Ammon's horn (tissue), 1 donor: ENCODE measurements at regions not wholly inside any gene's neighbourhood (a gene's known extent, or its start where the extent isn't known, plus 50 kb on each side); places are given as distances from the start of the nearest gene placed in this dataset.
"Not testable (repeated sequence)": the region's sequence is repeated elsewhere in the genome, so short reads cannot be mapped to it uniquely, and the experiment has no call there.

ENCODE experiments used
- DNase-seq: peaks from one replicate; pipeline ENCODE4 v3.0.0-alpha.2; 2016; ENCODE audit warnings: low spot score

DNA sequence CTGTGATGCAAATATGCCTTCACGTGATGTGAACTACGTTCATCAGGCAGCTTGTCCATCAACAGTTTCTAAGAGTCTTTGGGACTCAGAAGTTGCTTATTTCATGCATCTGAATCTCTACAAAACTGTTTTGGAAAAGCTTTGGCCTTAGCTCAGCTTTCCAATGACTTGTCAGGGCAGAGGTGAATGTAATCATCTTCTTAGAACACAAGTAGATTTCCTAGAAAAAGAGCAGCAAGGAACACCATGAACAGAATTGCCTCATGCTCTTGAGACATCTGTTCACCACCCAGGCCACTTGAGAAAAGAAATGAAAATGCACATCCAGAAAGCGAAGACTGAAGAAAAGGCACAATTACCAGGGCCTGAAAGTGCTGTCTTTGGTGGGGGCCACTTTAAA is 105.8 kb upstream of the PDHA1 start:
- no peak for DNase-seq

DNA sequence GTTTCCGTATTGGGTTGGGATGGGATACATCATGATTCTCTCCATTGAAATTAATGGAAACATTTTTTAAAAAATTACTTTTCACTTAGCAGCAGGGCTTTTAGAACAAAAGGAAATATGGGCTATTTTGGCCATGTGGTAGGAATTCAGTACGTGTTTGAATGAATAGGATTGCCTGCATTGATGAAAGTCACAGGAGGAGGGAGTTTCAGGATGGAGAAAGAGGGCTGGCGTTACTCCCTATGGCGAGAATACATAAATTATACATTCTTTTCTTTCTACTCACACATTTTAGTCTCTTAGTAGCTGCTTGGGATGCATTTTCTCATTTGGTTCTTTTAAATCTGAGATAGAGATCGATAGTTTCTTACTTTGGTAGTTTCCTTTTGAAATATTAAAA is 100.3 kb upstream of the PDHA1 start:
- no peak for DNase-seq

- DNase-seq, result not testable (repeated sequence)
These were observed 98.8 kb upstream of the PDHA1 start for GRCh38 chrX:19244921-19245320.

DNA sequence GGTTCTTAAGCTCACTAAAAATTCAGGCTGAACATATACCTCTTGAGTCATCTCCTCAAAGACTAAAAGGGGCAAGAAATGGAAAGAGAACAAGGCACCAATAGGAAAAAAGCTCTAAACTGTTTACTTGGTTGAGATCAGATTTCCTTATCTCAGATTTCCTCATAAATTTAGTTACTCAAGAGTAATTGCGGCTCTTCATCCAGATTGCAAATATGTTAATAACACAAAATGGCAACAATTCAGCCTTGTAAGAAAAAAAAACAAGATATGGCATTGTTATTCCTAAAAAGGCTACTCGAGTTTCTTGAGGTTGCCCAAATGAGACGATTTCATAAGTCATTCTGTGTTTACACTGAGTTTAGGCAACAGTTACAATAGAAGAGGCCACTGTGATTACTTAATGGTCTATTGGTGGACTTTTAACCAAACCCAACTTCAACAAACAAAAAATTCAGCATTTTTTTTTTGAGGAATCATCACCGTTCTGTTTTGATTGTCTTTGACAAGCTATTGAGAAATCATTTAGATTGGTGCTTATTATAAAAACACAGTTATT is 97.9 kb upstream of the PDHA1 start:
- DNase-seq, result no peak

DNA sequence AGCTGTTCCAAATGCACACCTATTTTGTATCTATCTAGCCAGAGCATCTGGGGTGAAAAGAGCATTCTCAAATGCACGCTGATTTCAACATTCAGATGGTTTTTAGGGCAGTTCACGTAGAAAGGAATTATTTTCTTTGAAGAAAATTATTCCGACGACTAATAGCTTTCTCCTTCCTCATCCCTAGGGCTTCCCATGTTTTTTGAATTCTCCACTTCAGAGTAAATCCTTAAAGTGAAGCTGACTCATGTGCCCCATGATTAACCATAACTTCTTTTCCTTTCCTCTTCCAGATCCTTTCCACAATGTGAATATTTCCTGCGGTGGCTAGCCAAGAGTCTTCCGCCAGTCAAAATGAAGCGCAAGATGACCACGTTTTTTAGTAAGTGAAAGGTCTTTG is 86.7 kb upstream of the PDHA1 start:
- no peak for DNase-seq

DNA sequence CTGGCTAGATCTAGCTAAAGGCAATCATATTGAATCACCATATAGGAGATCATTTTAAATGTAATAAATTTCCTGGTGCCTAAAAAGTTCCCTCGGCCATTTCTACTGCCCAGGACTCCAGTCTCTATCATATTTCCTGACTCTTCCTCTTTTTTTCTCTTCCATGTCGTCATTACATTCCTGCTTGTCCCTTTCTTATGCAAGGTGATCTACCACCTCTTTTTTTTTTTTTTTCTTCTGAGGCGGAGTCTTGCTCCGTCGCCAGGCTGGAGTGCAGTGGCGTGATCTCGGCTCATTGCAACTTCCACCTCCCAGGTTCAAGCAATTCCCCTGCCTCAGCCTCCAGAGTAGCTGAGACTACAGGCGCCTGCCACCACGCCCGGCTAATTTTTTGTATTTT is 82.7 kb upstream of the PDHA1 start:
- not testable (repeated sequence) for DNase-seq

GRCh38 chrX:19270727-19271126 is 73.0 kb upstream of the PDHA1 start:
- no peak for DNase-seq

GRCh38 chrX:19272452-19272851 is 71.3 kb upstream of the PDHA1 start:
- DNase-seq, result no peak

DNA sequence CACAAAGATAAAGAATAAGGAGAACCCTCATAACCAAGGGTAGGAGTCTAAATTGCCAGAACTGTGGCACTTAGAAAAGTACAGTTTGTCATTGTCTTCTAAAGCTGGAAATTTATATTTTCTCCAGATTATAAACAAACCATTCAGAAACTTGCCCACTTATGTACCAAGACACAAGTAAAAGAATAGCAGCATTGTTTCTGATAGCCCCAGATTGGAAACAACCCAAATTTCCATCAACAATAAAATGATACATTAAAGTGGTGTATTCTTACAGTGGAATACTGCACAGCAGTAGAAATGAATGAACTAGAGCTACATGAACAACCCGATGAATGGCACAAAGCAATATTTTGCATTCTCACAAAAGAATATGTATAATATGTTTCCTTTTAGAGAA is 63.1 kb upstream of the PDHA1 start:
- DNase-seq, result no peak

- DNase-seq, result no peak
These were observed 62.5 kb upstream of the PDHA1 start for GRCh38 chrX:19281256-19281655.

- no peak for DNase-seq
These were observed 60.0 kb upstream of the PDHA1 start for GRCh38 chrX:19283597-19284339.

- DNase-seq, result no peak
These were observed 57.9 kb upstream of the PDHA1 start for GRCh38 chrX:19285857-19286256.

- DNase-seq, result no peak
These were observed 52.6 kb upstream of the PDHA1 start for GRCh38 chrX:19291086-19291485.

- no peak for DNase-seq
These were observed 50.0 kb upstream of the PDHA1 start for GRCh38 chrX:19293606-19294325.
